ENCODE measurements at regions not wholly inside any gene's neighbourhood (a gene's known extent, or its start where the extent isn't known, plus 50 kb on each side); places are given as distances from the start of the nearest gene placed in this dataset.

DNA sequence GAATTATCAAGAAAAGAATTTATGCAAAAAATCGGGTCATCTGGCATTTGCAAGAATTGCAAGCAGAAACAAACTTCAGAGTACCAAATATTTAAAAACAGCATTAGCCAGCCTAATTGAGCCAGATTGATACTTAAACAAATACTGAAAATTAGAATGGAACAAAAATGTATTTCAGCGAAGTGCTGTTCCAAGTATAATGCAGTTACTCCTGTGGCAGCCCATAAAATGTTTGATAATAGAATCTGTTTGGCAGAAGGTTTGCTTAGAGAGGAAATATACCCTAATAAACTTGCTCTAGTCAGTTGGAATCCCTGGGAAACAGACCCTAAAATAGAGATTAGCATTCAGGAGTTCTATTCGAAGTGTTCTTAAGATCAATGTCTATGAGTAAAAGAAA is 835.1 kb upstream of the MBL2 start:
- no peaks in the 10 kb centered on the region for H3K79me2 ChIP-seq (ENCODE audit: insufficient read depth, low read length)
- H4K20me1 ChIP-seq (ENCODE audit: insufficient read depth): no peaks in the 10 kb centered on the region
- no peak for TF ChIP-seq SP1 (IDR thresholded peaks at IDR 0.05; ENCODE audit: low read depth)
- ChIA-PET CTCF (no interaction called here), POLR2A (no interaction called here), RAD21 (ENCODE audit: low non-redundant PET in 1 of 2, low total read pairs in 2 of 2, uncharacterized antibody in 2 of 2, unreplicated experiment in 2 of 2) (no interaction called here)
- BruUV-seq (replicated peaks): no TSS peak
- no peak overlapping the region for H3K4me3 ChIP-seq (replicated peaks in 1 of 2; ENCODE audit: low read depth in 1 of 2, low read length in 2 of 2)
- H2AFZ ChIP-seq (ENCODE audit: low read depth, low read length, poor library complexity, severe bottlenecking): no peak overlapping the region
- H3K4me2 ChIP-seq (ENCODE audit: low read length): no peak overlapping the region
- ATAC-seq: no peak
- no peak overlapping the region for H3K9ac ChIP-seq (ENCODE audit: low read length)
- H3K27ac ChIP-seq (ENCODE audit: low read depth, low read length): no peak overlapping the region
- H3K36me3 ChIP-seq (ENCODE audit: control insufficient read depth in 1 of 2, insufficient read depth in 2 of 2, low read length in 2 of 2): no peaks in the 10 kb centered on the region
- DNase-seq (ENCODE audit: low read depth, low spot score): no peak
- H3K9me3 ChIP-seq (ENCODE audit: control insufficient read depth in 1 of 2, insufficient read depth in 1 of 2, low read depth in 1 of 2, low read length in 2 of 2): peaks cover 11 to 31% of the 10 kb centered on the region in 2 experiments; a peak in 2 of 4 replicates
- H3K27me3 ChIP-seq (ENCODE audit: insufficient read depth, low read length): no peaks in the 10 kb centered on the region
- intact Hi-C loops (cut with micrococcal nuclease): no loop called here
- H3K4me1 ChIP-seq (ENCODE audit: control insufficient read depth in 1 of 2, insufficient read depth in 2 of 2, low read length in 2 of 2): no peaks in the 10 kb centered on the region
- no peaks in the 10 kb centered on the region for H3K9me2 ChIP-seq (ENCODE audit: insufficient read depth)

- intact Hi-C loops (cut with micrococcal nuclease): no loop called here
- Histone ChIP-seq H3K27ac (ENCODE audit: low read depth, low read length) (no peak overlapping the region), H3K4me3 (replicated peaks in 1 of 2; ENCODE audit: low read depth in 1 of 2, low read length in 2 of 2) (no peak overlapping the region), H3K9me2 (ENCODE audit: insufficient read depth) (no peaks in the 10 kb centered on the region), H3K4me1 (ENCODE audit: control insufficient read depth in 1 of 2, insufficient read depth in 2 of 2, low read length in 2 of 2) (no peaks in the 10 kb centered on the region), H3K36me3 (ENCODE audit: control insufficient read depth in 1 of 2, insufficient read depth in 2 of 2, low read length in 2 of 2) (no peaks in the 10 kb centered on the region), H3K79me2 (ENCODE audit: insufficient read depth, low read length) (no peaks in the 10 kb centered on the region), H3K27me3 (ENCODE audit: insufficient read depth, low read length) (no peaks in the 10 kb centered on the region), H3K9me3 (ENCODE audit: control insufficient read depth in 1 of 2, insufficient read depth in 1 of 2, low read depth in 1 of 2, low read length in 2 of 2) (peaks cover 11 to 31% of the 10 kb centered on the region in 2 experiments; a peak in 2 of 4 replicates), H4K20me1 (ENCODE audit: insufficient read depth) (no peaks in the 10 kb centered on the region), H2AFZ (ENCODE audit: low read depth, low read length, poor library complexity, severe bottlenecking) (no peak overlapping the region), H3K9ac (ENCODE audit: low read length) (no peak overlapping the region), H3K4me2 (ENCODE audit: low read length) (no peak overlapping the region)
- ATAC-seq (no peak), DNase-seq (ENCODE audit: low read depth, low spot score) (no peak)
- no TSS peak for BruUV-seq (replicated peaks)
- CTCF ChIA-PET: no interaction called here
- POLR2A ChIA-PET: no interaction called here
- TF ChIP-seq FOSL1 (IDR thresholded peaks at IDR 0.05; ENCODE audit: low read depth) (no peak), SRF (IDR thresholded peaks at IDR 0.05; ENCODE audit: low read depth) (no peak), EGR1 (IDR thresholded peaks at IDR 0.05; ENCODE audit: low read depth) (no peak), SIN3A (IDR thresholded peaks at IDR 0.05; ENCODE audit: low read depth) (no peak), ELF1 (IDR thresholded peaks at IDR 0.05; ENCODE audit: borderline replicate concordance, low read depth) (no peak), ZFX (IDR thresholded peaks at IDR 0.05) (no peak), EZH2 (IDR thresholded peaks at IDR 0.05) (no peak), POLR2A (IDR thresholded peaks at IDR 0.05; ENCODE audit: borderline replicate concordance, extremely low read depth, insufficient read depth, insufficient read length) (no peak), CEBPB (IDR thresholded peaks at IDR 0.05; ENCODE audit: low read depth) (no peak), REST (IDR thresholded peaks at IDR 0.05; ENCODE audit: low read depth) (no peak), YY1 (IDR thresholded peaks at IDR 0.05; ENCODE audit: extremely low read depth, insufficient replicate concordance, low read depth, low read length) (no peak), CBX3 (IDR thresholded peaks at IDR 0.05; ENCODE audit: low read depth) (no peak), RAD21 (IDR thresholded peaks at IDR 0.05; ENCODE audit: low read depth) (no peak), TCF7L2 (IDR thresholded peaks at IDR 0.05; ENCODE audit: borderline replicate concordance, extremely low read depth, insufficient read depth, insufficient read length) (no peak), POLR2AphosphoS5 (IDR thresholded peaks at IDR 0.05; ENCODE audit: low read depth, low read length) (no peak)
- TF ChIP-seq, protein P1, sequence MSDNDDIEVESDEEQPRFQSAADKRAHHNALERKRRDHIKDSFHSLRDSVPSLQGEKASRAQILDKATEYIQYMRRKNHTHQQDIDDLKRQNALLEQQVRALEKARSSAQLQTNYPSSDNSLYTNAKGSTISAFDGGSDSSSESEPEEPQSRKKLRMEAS (IDR thresholded peaks at IDR 0.05): no peak
- TF ChIP-seq, protein P2, sequence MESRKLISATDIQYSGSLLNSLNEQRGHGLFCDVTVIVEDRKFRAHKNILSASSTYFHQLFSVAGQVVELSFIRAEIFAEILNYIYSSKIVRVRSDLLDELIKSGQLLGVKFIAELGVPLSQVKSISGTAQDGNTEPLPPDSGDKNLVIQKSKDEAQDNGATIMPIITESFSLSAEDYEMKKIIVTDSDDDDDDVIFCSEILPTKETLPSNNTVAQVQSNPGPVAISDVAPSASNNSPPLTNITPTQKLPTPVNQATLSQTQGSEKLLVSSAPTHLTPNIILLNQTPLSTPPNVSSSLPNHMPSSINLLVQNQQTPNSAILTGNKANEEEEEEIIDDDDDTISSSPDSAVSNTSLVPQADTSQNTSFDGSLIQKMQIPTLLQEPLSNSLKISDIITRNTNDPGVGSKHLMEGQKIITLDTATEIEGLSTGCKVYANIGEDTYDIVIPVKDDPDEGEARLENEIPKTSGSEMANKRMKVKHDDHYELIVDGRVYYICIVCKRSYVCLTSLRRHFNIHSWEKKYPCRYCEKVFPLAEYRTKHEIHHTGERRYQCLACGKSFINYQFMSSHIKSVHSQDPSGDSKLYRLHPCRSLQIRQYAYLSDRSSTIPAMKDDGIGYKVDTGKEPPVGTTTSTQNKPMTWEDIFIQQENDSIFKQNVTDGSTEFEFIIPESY (IDR thresholded peaks at IDR 0.05; ENCODE audit: extremely low read depth, insufficient replicate concordance, low read length): no peak
- RAD21 ChIA-PET (ENCODE audit: low non-redundant PET in 1 of 2, low total read pairs in 2 of 2, uncharacterized antibody in 2 of 2, unreplicated experiment in 2 of 2): no interaction called here
Observed at GRCh38 chr10:53606981-53607380, 834.4 kb upstream of the MBL2 start.
